Pancreas (tissue), 10 donors: ENCODE measurements at regions not wholly inside any gene's neighbourhood (a gene's known extent, or its start where the extent isn't known, plus 50 kb on each side); places are given as distances from the start of the nearest gene placed in this dataset.
A peak's percentile ranks its signal among the peaks of the same experiment; 100 is the strongest.

ENCODE experiments used
- ATAC-seq, 4 donors: fragments of 200-7000 bp; cut with Tn5 transposase; one replicate each; pipeline versions ENCODE4 v1.8.0 to v1.9.1; 2020; ENCODE audit warnings: mild to moderate bottlenecking in 4 of 4, moderate library complexity in 4 of 4
- DNase-seq, 6 donors: peaks; one replicate each; pipeline ENCODE4 v3.0.0-alpha.2; 2020
- FAIRE-seq: peaks from 2 replicates; lab custom pipeline; 2012; peaks lifted over from hg19 to GRCh38; lab: Jason Lieb, UNC
- H3K27ac ChIP-seq, 4 donors: fragments of 200-600 bp; sonication (generic); 1 replicate in 3 of 4; 2 replicates in 1 of 4; pipeline versions ENCODE4 v1.5.0 to v1.8.0; 2020
- H3K27me3 ChIP-seq, 4 donors: fragments of 200-600 bp; one replicate each; pipeline ENCODE4 v1.8.0; 2021
- H3K36me3 ChIP-seq, 3 donors: fragments of 200-600 bp; sonication (generic) in 1 of 3; one replicate each; pipeline versions ENCODE4 v1.5.0 to v1.8.0; 2020 to 2021
- H3K4me1 ChIP-seq, 3 donors: fragments of 200-600 bp; one replicate each; pipeline ENCODE4 v1.8.0; 2021
- H3K4me3 ChIP-seq, 4 donors: fragments of 200-600 bp; sonication (generic) in 2 of 4; one replicate each; pipeline versions ENCODE4 v1.5.0 to v1.8.0; 2020 to 2021
- H3K9me3 ChIP-seq, 4 donors: fragments of 200-600 bp; one replicate each; pipeline ENCODE4 v1.8.0; 2021
- CTCF ChIP-seq, 4 donors: fragments of 200-600 bp; sonication (generic) in 3 of 4; IDR thresholded peaks; one replicate each; pipeline versions ENCODE4 v1.5.0 to v1.8.0; 2021; ENCODE audit warnings: antibody characterized with exemption in 4 of 4
- WGBS, 2 donors: extraction: QIAGEN DNeasy Blood & Tissue Kit; methylation state at CpG; one replicate each; pipeline ENCODE4 v1.1.7; 2013; 5-methylcytosine and 5-hydroxymethylcytosine counted together
- intact Hi-C, 3 donors: fragments of 100-400 bp; cut with DNase I; formaldehyde crosslinking; loops; one replicate each; pipeline versions ENCODE4 v1.11.1 to v1.14.2; 2022
- donor health status: healthy with polysubstance abuse.
- donor health status: DM: no; HTN: no; CAD: no; lungs with moderate emphysema.
- donor health status: DM: no; HTN: no; CAD: no.
- donor health status: control.
- donor health status: control.
- donor health status: Bipolar disorder and iron deficiency.
- donor health status: DM: yes; HTN: yes; CAD: no.
- donor health status: DM: no; HTN: no; CAD: no.
- donor health status: DM: no; HTN: no; CAD: no.
- donor health status: DM: yes; HTN: yes; CAD: no.

- H3K9me3 ChIP-seq, result no peaks in the 10 kb centered on the region
- no peak for TF ChIP-seq CTCF (IDR thresholded peaks at IDR 0.05)
- no peaks in the 10 kb centered on the region for H3K36me3 ChIP-seq
- 85 to 92% methylated on average over 7 of the region's 7 CpGs for WGBS, 2 donors
- no peaks in the 10 kb centered on the region for H3K27me3 ChIP-seq
- H3K4me3 ChIP-seq, result no peak overlapping the region
- intact Hi-C loops, result no loop called here
- ATAC-seq (no peak), FAIRE-seq (no peak), DNase-seq (no peak)
- H3K4me1 ChIP-seq, result peaks cover 0 to 9% (median 3%) of the 10 kb centered on the region in 3 donors
- H3K27ac ChIP-seq, result no peak overlapping the region
Observed at GRCh38 chr12:115085594-115085993, 401.6 kb upstream of the TBX3 start.

GRCh38 chr12:115079760-115080159 is 395.8 kb upstream of the TBX3 start:
- Histone ChIP-seq H3K36me3 (no peaks in the 10 kb centered on the region), H3K27me3 (no peaks in the 10 kb centered on the region), H3K9me3 (no peaks in the 10 kb centered on the region), H3K4me1 (peaks cover 0 to 4% (median 3%) of the 10 kb centered on the region in 3 donors), H3K27ac (no peak overlapping the region), H3K4me3 (no peak overlapping the region)
- DNase-seq, result peak in 4 of 6 donors; percentile 39 to 53 (median 50)
- intact Hi-C loops, result no loop called here
- no peak for TF ChIP-seq CTCF (IDR thresholded peaks at IDR 0.05)
- ATAC-seq, result peak; percentile 90 to 93 (median 92)
- no peak for FAIRE-seq
- WGBS, 2 donors, result 32 to 35% methylated on average over 4 of the region's 4 CpGs

GRCh38 chr12:115078990-115079389 is 395.0 kb upstream of the TBX3 start:
- ATAC-seq, result peak in 2 of 4 donors; percentile 5 to 6
- no peak for FAIRE-seq
- Histone ChIP-seq H3K27me3 (no peaks in the 10 kb centered on the region), H3K9me3 (no peaks in the 10 kb centered on the region), H3K27ac (no peak overlapping the region), H3K4me1 (peaks cover 0 to 4% (median 3%) of the 10 kb centered on the region in 3 donors), H3K4me3 (no peak overlapping the region), H3K36me3 (no peaks in the 10 kb centered on the region)
- no peak for DNase-seq
- 32 to 38% methylated on average over 6 of the region's 6 CpGs for WGBS, 2 donors
- intact Hi-C loops, result no loop called here
- no peak for TF ChIP-seq CTCF (IDR thresholded peaks at IDR 0.05)

- WGBS, 2 donors, result 9 to 19% methylated on average over 4 of the region's 4 CpGs
Observed at GRCh38 chr12:115078334-115078733, 394.4 kb upstream of the TBX3 start.

More at GRCh38 chr12:115078334-115078733, 394.4 kb upstream of the TBX3 start:
- no peak for TF ChIP-seq CTCF (IDR thresholded peaks at IDR 0.05)
- Histone ChIP-seq H3K4me1 (peaks cover 0 to 4% (median 3%) of the 10 kb centered on the region in 3 donors), H3K9me3 (no peaks in the 10 kb centered on the region), H3K36me3 (no peaks in the 10 kb centered on the region), H3K4me3 (no peak overlapping the region), H3K27ac (no peak overlapping the region), H3K27me3 (no peaks in the 10 kb centered on the region)
- intact Hi-C loops, result no loop called here
- FAIRE-seq (no peak), ATAC-seq (peak; percentile 47 to 78 (median 67)), DNase-seq (no peak)
